ENCODE measurements at regions not wholly inside any gene's neighbourhood (a gene's known extent, or its start where the extent isn't known, plus 50 kb on each side); places are given as distances from the start of the nearest gene placed in this dataset.

GRCh38 chr9:31166516-31166915 lies 1217.9 kb upstream of the ACO1 start:
- TF ChIP-seq, protein P1, sequence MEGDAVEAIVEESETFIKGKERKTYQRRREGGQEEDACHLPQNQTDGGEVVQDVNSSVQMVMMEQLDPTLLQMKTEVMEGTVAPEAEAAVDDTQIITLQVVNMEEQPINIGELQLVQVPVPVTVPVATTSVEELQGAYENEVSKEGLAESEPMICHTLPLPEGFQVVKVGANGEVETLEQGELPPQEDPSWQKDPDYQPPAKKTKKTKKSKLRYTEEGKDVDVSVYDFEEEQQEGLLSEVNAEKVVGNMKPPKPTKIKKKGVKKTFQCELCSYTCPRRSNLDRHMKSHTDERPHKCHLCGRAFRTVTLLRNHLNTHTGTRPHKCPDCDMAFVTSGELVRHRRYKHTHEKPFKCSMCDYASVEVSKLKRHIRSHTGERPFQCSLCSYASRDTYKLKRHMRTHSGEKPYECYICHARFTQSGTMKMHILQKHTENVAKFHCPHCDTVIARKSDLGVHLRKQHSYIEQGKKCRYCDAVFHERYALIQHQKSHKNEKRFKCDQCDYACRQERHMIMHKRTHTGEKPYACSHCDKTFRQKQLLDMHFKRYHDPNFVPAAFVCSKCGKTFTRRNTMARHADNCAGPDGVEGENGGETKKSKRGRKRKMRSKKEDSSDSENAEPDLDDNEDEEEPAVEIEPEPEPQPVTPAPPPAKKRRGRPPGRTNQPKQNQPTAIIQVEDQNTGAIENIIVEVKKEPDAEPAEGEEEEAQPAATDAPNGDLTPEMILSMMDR (optimal IDR thresholded peaks at IDR 0.05 in 1 of 3, IDR thresholded peaks at IDR 0.05 in 1 of 3, conservative IDR thresholded peaks at IDR 0.05 in 1 of 3; ENCODE audit: extremely low read depth in 1 of 3, insufficient read depth in 2 of 3, low read length in 3 of 3): no peak
- TF ChIP-seq EZH2 (IDR thresholded peaks at IDR 0.05; ENCODE audit: low read length): no peak

All from keratinocyte (primary cell).